HEK293T (cell line): ENCODE measurements at regions not wholly inside any gene's neighbourhood (a gene's known extent, or its start where the extent isn't known, plus 50 kb on each side); places are given as distances from the start of the nearest gene placed in this dataset.

Experiments
- ARNT ChIP-seq: fragments of 450-650 bp; IDR thresholded peaks from 2 replicates; pipeline ENCODE4 v1.6.1; 2017; ENCODE audit warnings: mild to moderate bottlenecking
- BHLHE40 ChIP-seq: fragments of 450-650 bp; IDR thresholded peaks from 2 replicates; pipeline ENCODE4 v1.6.1; 2016; ENCODE audit warnings: mild to moderate bottlenecking, moderate library complexity, borderline replicate concordance
- FOXA1 ChIP-seq: fragments of 450-650 bp; IDR thresholded peaks from 2 replicates; pipeline ENCODE4 v1.6.1; 2016; ENCODE audit warnings: mild to moderate bottlenecking
- FOXK2 ChIP-seq: fragments of 450-650 bp; IDR thresholded peaks from 2 replicates; pipeline ENCODE4 v1.6.1; 2016; ENCODE audit warnings: mild to moderate bottlenecking
- FOXM1 ChIP-seq: fragments of 450-650 bp; IDR thresholded peaks from 2 replicates; pipeline ENCODE4 v1.6.1; 2017; ENCODE audit warnings: mild to moderate bottlenecking, borderline replicate concordance
- TF ChIP-seq, protein P1 (sequence below): fragments of 450-650 bp; IDR thresholded peaks from 2 replicates; pipeline ENCODE4 v1.6.1; 2016

DNA sequence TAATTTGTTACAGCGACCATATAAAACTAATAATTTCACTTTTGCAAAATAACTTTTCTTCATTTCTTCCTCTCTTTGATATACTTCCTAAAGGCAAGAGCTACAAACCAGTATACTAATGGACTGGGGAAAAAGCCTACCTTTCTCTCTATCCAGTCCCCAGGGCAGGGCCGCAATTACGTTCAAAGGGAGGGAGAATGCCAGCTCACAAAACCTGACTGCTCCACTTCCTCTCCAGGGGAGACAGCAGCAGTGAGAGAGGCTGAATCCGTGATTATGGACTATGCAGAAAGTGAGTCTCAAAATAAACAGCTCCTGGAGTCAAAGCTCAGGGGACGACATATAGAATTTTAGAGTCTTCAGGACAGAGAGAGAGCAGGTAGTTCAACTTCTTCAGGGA lies 126.9 kb upstream of the HES1 start:
- TF ChIP-seq FOXA1 (no peak), ARNT (no peak), FOXK2 (no peak), BHLHE40 (no peak), FOXM1 (no peak)
- TF ChIP-seq, protein P1, sequence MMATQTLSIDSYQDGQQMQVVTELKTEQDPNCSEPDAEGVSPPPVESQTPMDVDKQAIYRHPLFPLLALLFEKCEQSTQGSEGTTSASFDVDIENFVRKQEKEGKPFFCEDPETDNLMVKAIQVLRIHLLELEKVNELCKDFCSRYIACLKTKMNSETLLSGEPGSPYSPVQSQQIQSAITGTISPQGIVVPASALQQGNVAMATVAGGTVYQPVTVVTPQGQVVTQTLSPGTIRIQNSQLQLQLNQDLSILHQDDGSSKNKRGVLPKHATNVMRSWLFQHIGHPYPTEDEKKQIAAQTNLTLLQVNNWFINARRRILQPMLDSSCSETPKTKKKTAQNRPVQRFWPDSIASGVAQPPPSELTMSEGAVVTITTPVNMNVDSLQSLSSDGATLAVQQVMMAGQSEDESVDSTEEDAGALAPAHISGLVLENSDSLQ, result no peak
